Adrenal gland (tissue), 9 donors: ENCODE measurements at regions not wholly inside any gene's neighbourhood (a gene's known extent, or its start where the extent isn't known, plus 50 kb on each side); places are given as distances from the start of the nearest gene placed in this dataset.
"Not testable (repeated sequence)": the region's sequence is repeated elsewhere in the genome, so short reads cannot be mapped to it uniquely, and the experiment has no call there.

Source experiments
- DNase-seq, 7 donors: peaks; one replicate each; pipeline ENCODE4 v3.0.0-alpha.2; 2019 to 2020
- H3K27ac ChIP-seq, 5 donors: fragments of 200-600 bp; sonication (generic) in 4 of 5; 1 replicate in 3 of 5; 2 replicates in 2 of 5; pipeline versions ENCODE4 v1.5.1 to v1.8.0; 2016 to 2020; ENCODE audit warnings: mild to moderate bottlenecking in 1 of 5
- H3K27me3 ChIP-seq: fragments of 200-600 bp; 2 replicates; pipeline ENCODE4 v1.8.0; 2021
- H3K36me3 ChIP-seq, 2 donors: fragments of 200-600 bp; replicated peaks in 1 of 2; 1 replicate in 1 of 2; 2 replicates in 1 of 2; pipeline versions ENCODE4 v1.5.1 to v1.8.0; 2018 to 2022
- H3K4me1 ChIP-seq, 2 donors: fragments of 200-600 bp; replicated peaks in 1 of 2; 1 replicate in 1 of 2; 2 replicates in 1 of 2; pipeline versions ENCODE4 v1.5.1 to v1.8.0; 2018 to 2021
- H3K4me3 ChIP-seq, 4 donors: fragments of 200-600 bp; sonication (generic) in 3 of 4; one replicate each; pipeline ENCODE4 v1.5.1; 2016 to 2018
- H3K9me3 ChIP-seq, 3 donors: fragments of 200-600 bp; sonication (generic) in 1 of 3; replicated peaks in 1 of 3; 1 replicate in 2 of 3; 2 replicates in 1 of 3; pipeline versions ENCODE4 v1.5.1 to v1.8.0; 2016 to 2021
- CTCF ChIP-seq, 6 experiments: fragments of 450-650 bp in 4 of 6; fragments of 200-600 bp in 2 of 6; sonication (generic) in 1 of 6; IDR thresholded peaks; 1 replicate in 5 of 6; 2 replicates in 1 of 6; pipeline versions ENCODE4 v1.5.1 to v1.8.0; 2016 to 2021; ENCODE audit warnings: antibody characterized with exemption in 6 of 6, mild to moderate bottlenecking in 2 of 6, moderate library complexity in 1 of 6
- POLR2A ChIP-seq, 2 donors: fragments of 450-650 bp; IDR thresholded peaks; one replicate each; pipeline ENCODE4 v1.6.1; 2017; ENCODE audit warnings: antibody characterized with exemption in 2 of 2, mild to moderate bottlenecking in 2 of 2, moderate library complexity in 1 of 2
- WGBS, 4 donors: extraction: QIAGEN DNeasy Blood & Tissue Kit in 2 of 4; methylation state at CpG; one replicate each; pipeline versions ENCODE4 v1.1.5 to v1.1.7; 2013 to 2017; 5-methylcytosine and 5-hydroxymethylcytosine counted together
- intact Hi-C, 2 donors: fragments of 100-400 bp; cut with DNase I; formaldehyde crosslinking; loops; one replicate each; pipeline versions ENCODE4 v1.14.1 to v1.15.0; 2022 to 2023
- donor health status: healthy with polysubstance abuse.
- donor health status: Bipolar disorder and iron deficiency.
- donor health status: DM: yes; HTN: yes; CAD: no.
- donor health status: DM: no; HTN: no; CAD: no.
- donor health status: DM: no; HTN: no; CAD: no.

GRCh38 chr21:28473530-28474220 lies 519.0 kb downstream of the LTN1 start:
- peak in 1 of 7 donors; percentile 14 for DNase-seq
- Histone ChIP-seq H3K9me3 (no peaks in the 10 kb centered on the region), H3K27me3 (no peaks in the 10 kb centered on the region), H3K27ac (no peak overlapping the region), H3K36me3 (no peaks in the 10 kb centered on the region), H3K4me3 (no peak overlapping the region), H3K4me1 (peaks cover 0 to 7% of the 10 kb centered on the region in 2 donors)
- intact Hi-C loops = no loop called here
- 54 to 68% (median 60%) methylated on average over 2 of the region's 2 CpGs for WGBS, 4 donors
- TF ChIP-seq POLR2A (IDR thresholded peaks at IDR 0.05) (no peak), CTCF (IDR thresholded peaks at IDR 0.05) (no peak)

GRCh38 chr21:28472543-28472942 lies 520.1 kb downstream of the LTN1 start:
- DNase-seq = not testable (repeated sequence)
- WGBS, 4 donors = 66 to 84% (median 71%) methylated on average over 2 of the region's 2 CpGs

GRCh38 chr21:28464988-28465387 lies 527.7 kb downstream of the LTN1 start:
- WGBS, 4 donors = 79 to 89% (median 86%) methylated on average over 5 of the region's 5 CpGs

More at GRCh38 chr21:28472543-28472942, 520.1 kb downstream of the LTN1 start:
- H3K27me3 ChIP-seq, intact Hi-C loops, H3K4me3 ChIP-seq, H3K9me3 ChIP-seq, H3K36me3 ChIP-seq, H3K27ac ChIP-seq, H3K4me1 ChIP-seq: not testable (repeated sequence)

DNA sequence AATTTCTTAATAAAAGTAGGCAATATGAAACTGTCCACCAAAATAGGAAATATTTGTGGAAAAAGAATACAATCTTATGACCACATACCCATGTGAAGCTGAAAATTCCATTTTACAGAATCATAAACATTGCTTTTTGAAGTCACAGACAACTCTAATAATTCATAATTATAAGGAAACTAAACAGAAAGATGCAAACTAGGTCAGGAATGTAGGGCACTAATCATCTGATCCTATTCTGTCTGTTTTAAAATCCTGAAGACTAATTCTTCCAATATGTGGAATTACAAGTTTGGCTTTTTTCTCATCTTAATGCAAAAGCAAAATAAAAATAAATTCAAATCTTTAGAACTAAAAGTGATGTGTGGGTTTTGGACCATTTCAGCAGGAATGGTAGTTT lies 528.6 kb downstream of the LTN1 start:
- H3K9me3 ChIP-seq = no peaks in the 10 kb centered on the region
- no peaks in the 10 kb centered on the region for H3K36me3 ChIP-seq
- no peak for DNase-seq
- no peak overlapping the region for H3K27ac ChIP-seq
- TF ChIP-seq CTCF (IDR thresholded peaks at IDR 0.05) (no peak), POLR2A (IDR thresholded peaks at IDR 0.05) (no peak)
- H3K27me3 ChIP-seq = no peaks in the 10 kb centered on the region
- intact Hi-C loops = no loop called here
- H3K4me3 ChIP-seq = no peak overlapping the region
- no peaks in the 10 kb centered on the region for H3K4me1 ChIP-seq

More at GRCh38 chr21:28464988-28465387, 527.7 kb downstream of the LTN1 start:
- DNase-seq = no peak
- intact Hi-C loops = no loop called here
- H3K9me3 ChIP-seq = no peaks in the 10 kb centered on the region
- H3K36me3 ChIP-seq = no peaks in the 10 kb centered on the region
- H3K27me3 ChIP-seq = no peaks in the 10 kb centered on the region
- H3K4me3 ChIP-seq = no peak overlapping the region
- no peaks in the 10 kb centered on the region for H3K4me1 ChIP-seq
- no peak overlapping the region for H3K27ac ChIP-seq
- no peak for TF ChIP-seq POLR2A (IDR thresholded peaks at IDR 0.05)
- TF ChIP-seq CTCF (IDR thresholded peaks at IDR 0.05) = no peak

DNA sequence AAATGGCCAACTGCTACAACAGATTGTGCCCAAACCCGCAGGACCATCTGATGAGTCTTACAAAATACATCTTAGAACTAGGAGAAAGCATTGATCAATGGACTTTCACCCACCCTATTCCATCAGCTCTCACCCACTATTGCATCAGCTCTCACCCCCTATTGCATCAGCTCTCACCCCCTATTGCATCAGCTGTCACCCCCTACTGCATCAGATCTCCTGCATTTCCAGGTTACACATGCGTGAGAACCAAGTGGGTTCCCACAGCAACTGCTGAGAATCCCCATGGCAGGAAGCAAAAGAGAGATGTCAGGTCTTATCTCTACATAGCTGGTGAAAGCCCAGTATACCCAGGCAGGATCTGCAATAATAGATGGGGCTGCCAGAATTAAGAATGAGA lies 533.5 kb downstream of the LTN1 start:
- TF ChIP-seq CTCF (IDR thresholded peaks at IDR 0.05) (no peak), POLR2A (IDR thresholded peaks at IDR 0.05) (no peak)
- H3K27ac ChIP-seq = no peak overlapping the region
- H3K9me3 ChIP-seq = no peaks in the 10 kb centered on the region
- intact Hi-C loops = no loop called here
- WGBS, 4 donors = 75 to 86% (median 81%) methylated on average over 2 of the region's 2 CpGs
- no peaks in the 10 kb centered on the region for H3K4me1 ChIP-seq
- H3K36me3 ChIP-seq = no peaks in the 10 kb centered on the region
- H3K27me3 ChIP-seq = no peaks in the 10 kb centered on the region
- DNase-seq = no peak
- no peak overlapping the region for H3K4me3 ChIP-seq
